ENCODE measurements at regions not wholly inside any gene's neighbourhood (a gene's known extent, or its start where the extent isn't known, plus 50 kb on each side); places are given as distances from the start of the nearest gene placed in this dataset.

GRCh38 chr7:85716353-85716752 is 529.5 kb upstream of the SEMA3D start:
- no peak for TF ChIP-seq POLR2AphosphoS5 (IDR thresholded peaks at IDR 0.05)
- TF ChIP-seq, protein P1, sequence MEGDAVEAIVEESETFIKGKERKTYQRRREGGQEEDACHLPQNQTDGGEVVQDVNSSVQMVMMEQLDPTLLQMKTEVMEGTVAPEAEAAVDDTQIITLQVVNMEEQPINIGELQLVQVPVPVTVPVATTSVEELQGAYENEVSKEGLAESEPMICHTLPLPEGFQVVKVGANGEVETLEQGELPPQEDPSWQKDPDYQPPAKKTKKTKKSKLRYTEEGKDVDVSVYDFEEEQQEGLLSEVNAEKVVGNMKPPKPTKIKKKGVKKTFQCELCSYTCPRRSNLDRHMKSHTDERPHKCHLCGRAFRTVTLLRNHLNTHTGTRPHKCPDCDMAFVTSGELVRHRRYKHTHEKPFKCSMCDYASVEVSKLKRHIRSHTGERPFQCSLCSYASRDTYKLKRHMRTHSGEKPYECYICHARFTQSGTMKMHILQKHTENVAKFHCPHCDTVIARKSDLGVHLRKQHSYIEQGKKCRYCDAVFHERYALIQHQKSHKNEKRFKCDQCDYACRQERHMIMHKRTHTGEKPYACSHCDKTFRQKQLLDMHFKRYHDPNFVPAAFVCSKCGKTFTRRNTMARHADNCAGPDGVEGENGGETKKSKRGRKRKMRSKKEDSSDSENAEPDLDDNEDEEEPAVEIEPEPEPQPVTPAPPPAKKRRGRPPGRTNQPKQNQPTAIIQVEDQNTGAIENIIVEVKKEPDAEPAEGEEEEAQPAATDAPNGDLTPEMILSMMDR (IDR thresholded peaks at IDR 0.05): no peak
